Ecto neural progenitor cell (in vitro differentiated cells): ENCODE measurements at regions not wholly inside any gene's neighbourhood (a gene's known extent, or its start where the extent isn't known, plus 50 kb on each side); places are given as distances from the start of the nearest gene placed in this dataset.
"Not testable (repeated sequence)": the region's sequence is repeated elsewhere in the genome, so short reads cannot be mapped to it uniquely, and the experiment has no call there.

ENCODE experiments used
- DNase-seq: peaks from one replicate; pipeline ENCODE4 v3.0.0-alpha.2; 2018; ENCODE audit warnings: low spot score

- no peak for DNase-seq
These were observed 73.9 kb upstream of the WASF3 start for GRCh38 chr13:26483546-26483945.

- DNase-seq, result no peak
These were observed 73.3 kb upstream of the WASF3 start for GRCh38 chr13:26484196-26484595.

- no peak for DNase-seq
These were observed 72.2 kb upstream of the WASF3 start for GRCh38 chr13:26485288-26485687.

- DNase-seq, result no peak
These were observed 71.7 kb upstream of the WASF3 start for GRCh38 chr13:26485786-26486185.

GRCh38 chr13:26486550-26486949, 70.9 kb upstream of the WASF3 start:
- DNase-seq, result no peak

GRCh38 chr13:26487781-26488180, 69.7 kb upstream of the WASF3 start:
- no peak for DNase-seq

- DNase-seq, result no peak
These were observed 69.1 kb upstream of the WASF3 start for GRCh38 chr13:26488236-26489003.

- DNase-seq, result not testable (repeated sequence)
These were observed 65.2 kb upstream of the WASF3 start for GRCh38 chr13:26492301-26492700.

- no peak for DNase-seq
These were observed 62.8 kb upstream of the WASF3 start for GRCh38 chr13:26494571-26495195.

GRCh38 chr13:26495750-26496149, 61.7 kb upstream of the WASF3 start:
- no peak for DNase-seq

GRCh38 chr13:26497968-26498511, 59.4 kb upstream of the WASF3 start:
- DNase-seq, result no peak

- DNase-seq, result no peak
These were observed 58.6 kb upstream of the WASF3 start for GRCh38 chr13:26498656-26499601.

GRCh38 chr13:26500618-26501320, 56.7 kb upstream of the WASF3 start:
- no peak for DNase-seq

GRCh38 chr13:26501641-26502040, 55.8 kb upstream of the WASF3 start:
- no peak for DNase-seq

GRCh38 chr13:26502826-26503225, 54.7 kb upstream of the WASF3 start:
- no peak for DNase-seq

- DNase-seq, result no peak
These were observed 53.5 kb upstream of the WASF3 start for GRCh38 chr13:26503826-26504594.
